ENCODE measurements at regions not wholly inside any gene's neighbourhood (a gene's known extent, or its start where the extent isn't known, plus 50 kb on each side); places are given as distances from the start of the nearest gene placed in this dataset.

DNA sequence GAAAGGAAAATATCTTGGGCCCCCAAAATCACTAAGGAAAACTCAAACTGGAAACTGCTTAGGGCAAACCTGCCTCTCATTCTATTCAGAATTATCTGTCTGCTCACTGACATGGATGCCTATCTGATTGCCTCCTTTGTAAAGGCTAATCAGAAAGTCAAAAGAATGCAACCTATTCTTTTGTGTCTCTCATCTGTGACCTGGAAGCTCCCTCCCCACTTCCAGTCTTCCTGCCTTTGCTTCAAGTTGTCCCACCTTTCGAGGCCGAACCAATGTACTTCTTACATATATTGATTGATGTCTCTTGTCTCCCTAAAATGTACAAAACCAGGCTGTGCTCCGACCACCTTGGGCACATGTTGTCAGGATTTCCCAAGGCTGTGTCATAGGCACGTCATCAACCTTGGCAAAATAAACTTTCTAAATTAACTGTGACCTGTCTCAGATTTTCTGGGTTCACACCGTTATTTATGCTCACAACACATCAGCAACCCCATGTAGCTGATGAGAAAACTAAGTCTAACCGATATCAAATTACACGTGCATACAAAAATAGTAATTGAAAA is 302.3 kb upstream of the NRIP1 start (continued):
- TF ChIP-seq, protein P1, sequence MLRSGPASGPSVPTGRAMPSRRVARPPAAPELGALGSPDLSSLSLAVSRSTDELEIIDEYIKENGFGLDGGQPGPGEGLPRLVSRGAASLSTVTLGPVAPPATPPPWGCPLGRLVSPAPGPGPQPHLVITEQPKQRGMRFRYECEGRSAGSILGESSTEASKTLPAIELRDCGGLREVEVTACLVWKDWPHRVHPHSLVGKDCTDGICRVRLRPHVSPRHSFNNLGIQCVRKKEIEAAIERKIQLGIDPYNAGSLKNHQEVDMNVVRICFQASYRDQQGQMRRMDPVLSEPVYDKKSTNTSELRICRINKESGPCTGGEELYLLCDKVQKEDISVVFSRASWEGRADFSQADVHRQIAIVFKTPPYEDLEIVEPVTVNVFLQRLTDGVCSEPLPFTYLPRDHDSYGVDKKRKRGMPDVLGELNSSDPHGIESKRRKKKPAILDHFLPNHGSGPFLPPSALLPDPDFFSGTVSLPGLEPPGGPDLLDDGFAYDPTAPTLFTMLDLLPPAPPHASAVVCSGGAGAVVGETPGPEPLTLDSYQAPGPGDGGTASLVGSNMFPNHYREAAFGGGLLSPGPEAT (IDR thresholded peaks at IDR 0.05; ENCODE audit: low read depth), result no peak
- TF ChIP-seq, protein P2, sequence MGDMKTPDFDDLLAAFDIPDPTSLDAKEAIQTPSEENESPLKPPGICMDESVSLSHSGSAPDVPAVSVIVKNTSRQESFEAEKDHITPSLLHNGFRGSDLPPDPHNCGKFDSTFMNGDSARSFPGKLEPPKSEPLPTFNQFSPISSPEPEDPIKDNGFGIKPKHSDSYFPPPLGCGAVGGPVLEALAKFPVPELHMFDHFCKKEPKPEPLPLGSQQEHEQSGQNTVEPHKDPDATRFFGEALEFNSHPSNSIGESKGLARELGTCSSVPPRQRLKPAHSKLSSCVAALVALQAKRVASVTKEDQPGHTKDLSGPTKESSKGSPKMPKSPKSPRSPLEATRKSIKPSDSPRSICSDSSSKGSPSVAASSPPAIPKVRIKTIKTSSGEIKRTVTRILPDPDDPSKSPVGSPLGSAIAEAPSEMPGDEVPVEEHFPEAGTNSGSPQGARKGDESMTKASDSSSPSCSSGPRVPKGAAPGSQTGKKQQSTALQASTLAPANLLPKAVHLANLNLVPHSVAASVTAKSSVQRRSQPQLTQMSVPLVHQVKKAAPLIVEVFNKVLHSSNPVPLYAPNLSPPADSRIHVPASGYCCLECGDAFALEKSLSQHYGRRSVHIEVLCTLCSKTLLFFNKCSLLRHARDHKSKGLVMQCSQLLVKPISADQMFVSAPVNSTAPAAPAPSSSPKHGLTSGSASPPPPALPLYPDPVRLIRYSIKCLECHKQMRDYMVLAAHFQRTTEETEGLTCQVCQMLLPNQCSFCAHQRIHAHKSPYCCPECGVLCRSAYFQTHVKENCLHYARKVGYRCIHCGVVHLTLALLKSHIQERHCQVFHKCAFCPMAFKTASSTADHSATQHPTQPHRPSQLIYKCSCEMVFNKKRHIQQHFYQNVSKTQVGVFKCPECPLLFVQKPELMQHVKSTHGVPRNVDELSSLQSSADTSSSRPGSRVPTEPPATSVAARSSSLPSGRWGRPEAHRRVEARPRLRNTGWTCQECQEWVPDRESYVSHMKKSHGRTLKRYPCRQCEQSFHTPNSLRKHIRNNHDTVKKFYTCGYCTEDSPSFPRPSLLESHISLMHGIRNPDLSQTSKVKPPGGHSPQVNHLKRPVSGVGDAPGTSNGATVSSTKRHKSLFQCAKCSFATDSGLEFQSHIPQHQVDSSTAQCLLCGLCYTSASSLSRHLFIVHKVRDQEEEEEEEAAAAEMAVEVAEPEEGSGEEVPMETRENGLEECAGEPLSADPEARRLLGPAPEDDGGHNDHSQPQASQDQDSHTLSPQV (IDR thresholded peaks at IDR 0.05), result no peak
- TF ChIP-seq KDM1A (IDR thresholded peaks at IDR 0.05; ENCODE audit: borderline replicate concordance), result no peak
- TF ChIP-seq TCF7 (IDR thresholded peaks at IDR 0.05; ENCODE audit: borderline replicate concordance), result no peak
- no peak for TF ChIP-seq CREM (IDR thresholded peaks at IDR 0.05; ENCODE audit: low read depth)

DNA sequence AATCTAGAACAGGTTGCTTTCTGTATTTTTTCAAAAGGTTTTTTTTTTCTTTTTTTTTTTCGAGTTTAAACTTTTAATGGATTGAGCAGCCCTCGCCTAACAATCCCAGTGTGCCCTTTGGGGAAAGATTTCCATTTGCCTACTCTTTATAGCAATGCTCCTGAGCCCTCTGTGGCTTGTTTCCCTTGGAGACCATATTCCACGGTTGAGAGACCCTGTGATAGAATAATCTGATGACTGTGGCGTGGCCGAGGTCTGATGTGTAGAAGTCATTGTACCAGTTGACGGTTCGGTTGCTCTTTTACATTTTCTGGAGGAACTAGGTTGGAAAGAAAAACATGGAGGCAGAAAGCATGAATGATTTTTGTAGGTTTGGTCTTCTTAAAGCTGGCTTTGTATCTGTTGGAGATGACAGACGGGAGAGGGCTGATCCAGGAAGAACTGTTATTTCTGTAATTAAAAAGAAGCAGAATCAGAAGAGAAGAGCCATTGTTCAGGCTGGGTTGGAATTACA is 305.7 kb upstream of the NRIP1 start:
- no peaks in the 10 kb centered on the region for H4K20me1 ChIP-seq (ENCODE audit: control insufficient read depth, insufficient read depth)
- 23% methylated on average over 7 of the region's 8 CpGs for WGBS (ENCODE audit: insufficient coverage, insufficient replicate concordance, low lambda C conversion rate, missing lambda C conversion rate)
- H3K9ac ChIP-seq (ENCODE audit: control insufficient read depth, insufficient read depth, low read length), result no peak overlapping the region
- intact Hi-C loops (cut with micrococcal nuclease; ENCODE audit: unreplicated experiment), result no loop called here
- no peaks in the 10 kb centered on the region; the same call in 2 of the 3 replicates for H3K9me3 ChIP-seq (replicated peaks; ENCODE audit: control insufficient read depth, insufficient read depth, low read length)
- ChIA-PET POLR2A (no interaction called here), SMC1A (ENCODE audit: uncharacterized antibody, unreplicated experiment) (no interaction called here), CTCF (no interaction called here), RAD21 (ENCODE audit: unreplicated experiment) (no interaction called here)
- H2AFZ ChIP-seq (ENCODE audit: control insufficient read depth, low read depth, low read length), result no peak overlapping the region
- no peaks in the 10 kb centered on the region for H3K79me2 ChIP-seq (ENCODE audit: control insufficient read depth, insufficient read depth, low read length)
- no peak for ATAC-seq
- no peak for FAIRE-seq
- no peak overlapping the region for H3K4me3 ChIP-seq
- no peak overlapping the region for H3K27ac ChIP-seq (ENCODE audit: control insufficient read depth, insufficient read depth)
- DNase-seq (ENCODE audit: low read depth, low spot score), result no peak
- no peaks in the 10 kb centered on the region for H3K4me1 ChIP-seq (ENCODE audit: control insufficient read depth, insufficient read depth, low read length)
- no peaks in the 10 kb centered on the region for H3K27me3 ChIP-seq (replicated peaks in 1 of 2; ENCODE audit: control insufficient read depth in 2 of 2, insufficient read depth in 2 of 2, low read length in 1 of 2)
- in situ Hi-C loops (cut with MboI), result no loop called here
- TF ChIP-seq RFX5 (IDR thresholded peaks at IDR 0.05; ENCODE audit: low read depth, low read length) (no peak), CBX3 (IDR thresholded peaks at IDR 0.05; ENCODE audit: borderline replicate concordance, low read depth) (no peak), DPF2 (IDR thresholded peaks at IDR 0.05) (no peak)
- TF ChIP-seq, protein P3, sequence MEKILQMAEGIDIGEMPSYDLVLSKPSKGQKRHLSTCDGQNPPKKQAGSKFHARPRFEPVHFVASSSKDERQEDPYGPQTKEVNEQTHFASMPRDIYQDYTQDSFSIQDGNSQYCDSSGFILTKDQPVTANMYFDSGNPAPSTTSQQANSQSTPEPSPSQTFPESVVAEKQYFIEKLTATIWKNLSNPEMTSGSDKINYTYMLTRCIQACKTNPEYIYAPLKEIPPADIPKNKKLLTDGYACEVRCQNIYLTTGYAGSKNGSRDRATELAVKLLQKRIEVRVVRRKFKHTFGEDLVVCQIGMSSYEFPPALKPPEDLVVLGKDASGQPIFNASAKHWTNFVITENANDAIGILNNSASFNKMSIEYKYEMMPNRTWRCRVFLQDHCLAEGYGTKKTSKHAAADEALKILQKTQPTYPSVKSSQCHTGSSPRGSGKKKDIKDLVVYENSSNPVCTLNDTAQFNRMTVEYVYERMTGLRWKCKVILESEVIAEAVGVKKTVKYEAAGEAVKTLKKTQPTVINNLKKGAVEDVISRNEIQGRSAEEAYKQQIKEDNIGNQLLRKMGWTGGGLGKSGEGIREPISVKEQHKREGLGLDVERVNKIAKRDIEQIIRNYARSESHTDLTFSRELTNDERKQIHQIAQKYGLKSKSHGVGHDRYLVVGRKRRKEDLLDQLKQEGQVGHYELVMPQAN (conservative IDR thresholded peaks at IDR 0.05), result no peak
- H3K4me2 ChIP-seq (ENCODE audit: control insufficient read depth, insufficient read depth), result no peak overlapping the region
- H3K36me3 ChIP-seq (ENCODE audit: control insufficient read depth in 2 of 2, insufficient read depth in 2 of 2, low read length in 1 of 2), result no peaks in the 10 kb centered on the region
- no TSS peak for BruUV-seq (replicated peaks)
